ENCODE measurements at regions not wholly inside any gene's neighbourhood (a gene's known extent, or its start where the extent isn't known, plus 50 kb on each side); places are given as distances from the start of the nearest gene placed in this dataset.

DNA sequence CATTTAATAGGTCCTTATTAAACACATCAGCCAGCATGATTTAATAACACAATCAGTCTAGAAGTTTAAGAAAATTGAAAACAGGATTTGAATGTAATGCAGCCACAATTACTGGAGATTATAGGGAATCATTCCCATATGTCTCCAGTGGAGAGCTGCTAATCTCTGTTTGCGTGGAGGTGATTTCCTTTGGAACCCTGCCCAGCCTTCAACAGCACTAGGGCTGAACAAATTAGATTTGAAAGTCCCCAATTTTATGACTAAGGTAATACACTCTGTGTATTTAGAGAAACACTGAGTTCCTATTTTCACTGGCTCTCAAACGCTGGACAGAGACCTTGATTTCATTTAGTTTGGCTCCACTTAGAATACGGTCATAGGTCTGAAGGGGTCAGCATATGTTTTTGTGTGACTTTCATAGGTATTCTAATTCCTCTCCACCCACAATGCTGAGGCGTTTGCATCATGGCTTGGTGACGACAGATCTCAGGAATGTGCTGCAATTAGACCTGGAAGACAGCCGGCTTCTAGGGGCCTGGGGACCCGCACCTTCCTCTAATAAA, 508.3 kb downstream of the EBF1 start:
- TF ChIP-seq, protein P1, sequence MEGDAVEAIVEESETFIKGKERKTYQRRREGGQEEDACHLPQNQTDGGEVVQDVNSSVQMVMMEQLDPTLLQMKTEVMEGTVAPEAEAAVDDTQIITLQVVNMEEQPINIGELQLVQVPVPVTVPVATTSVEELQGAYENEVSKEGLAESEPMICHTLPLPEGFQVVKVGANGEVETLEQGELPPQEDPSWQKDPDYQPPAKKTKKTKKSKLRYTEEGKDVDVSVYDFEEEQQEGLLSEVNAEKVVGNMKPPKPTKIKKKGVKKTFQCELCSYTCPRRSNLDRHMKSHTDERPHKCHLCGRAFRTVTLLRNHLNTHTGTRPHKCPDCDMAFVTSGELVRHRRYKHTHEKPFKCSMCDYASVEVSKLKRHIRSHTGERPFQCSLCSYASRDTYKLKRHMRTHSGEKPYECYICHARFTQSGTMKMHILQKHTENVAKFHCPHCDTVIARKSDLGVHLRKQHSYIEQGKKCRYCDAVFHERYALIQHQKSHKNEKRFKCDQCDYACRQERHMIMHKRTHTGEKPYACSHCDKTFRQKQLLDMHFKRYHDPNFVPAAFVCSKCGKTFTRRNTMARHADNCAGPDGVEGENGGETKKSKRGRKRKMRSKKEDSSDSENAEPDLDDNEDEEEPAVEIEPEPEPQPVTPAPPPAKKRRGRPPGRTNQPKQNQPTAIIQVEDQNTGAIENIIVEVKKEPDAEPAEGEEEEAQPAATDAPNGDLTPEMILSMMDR (IDR thresholded peaks at IDR 0.05), result no peak
- no peak for TF ChIP-seq POLR2A (IDR thresholded peaks at IDR 0.05)
